ENCODE measurements at regions not wholly inside any gene's neighbourhood (a gene's known extent, or its start where the extent isn't known, plus 50 kb on each side); places are given as distances from the start of the nearest gene placed in this dataset.

DNA sequence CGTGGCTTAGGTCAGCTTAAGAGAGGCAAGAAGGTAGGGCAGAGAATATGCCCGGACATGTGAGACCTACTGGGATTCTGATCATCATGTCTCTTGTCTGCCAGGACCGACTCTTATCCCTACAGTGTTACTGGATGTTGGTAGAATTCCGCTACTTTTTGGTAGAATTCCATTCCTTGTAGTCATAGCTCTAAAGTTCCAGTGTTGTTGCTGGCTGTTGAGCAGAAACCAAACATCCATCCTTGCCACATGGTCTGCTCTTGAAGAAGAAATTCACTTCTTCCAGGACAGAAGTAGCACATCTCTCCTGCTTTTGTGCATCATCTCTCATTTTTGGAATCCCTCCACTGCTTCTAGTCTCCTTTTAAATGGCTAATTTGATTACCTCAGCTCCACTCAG is 453.7 kb downstream of the RPL10L start:
- intact Hi-C loops (cut with micrococcal nuclease), result no loop called here
- H3K4me2 ChIP-seq (ENCODE audit: low read length), result no peak overlapping the region
- CTCF ChIA-PET, result no interaction called here
- H3K27me3 ChIP-seq (ENCODE audit: insufficient read depth, low read length), result no peaks in the 10 kb centered on the region
- RAD21 ChIA-PET (ENCODE audit: low non-redundant PET in 1 of 2, low total read pairs in 2 of 2, uncharacterized antibody in 2 of 2, unreplicated experiment in 2 of 2), result no interaction called here
- H3K4me3 ChIP-seq (replicated peaks in 1 of 2; ENCODE audit: low read depth in 1 of 2, low read length in 2 of 2), result no peak overlapping the region
- DNase-seq (ENCODE audit: low read depth, low spot score), result no peak
- no peak for ATAC-seq
- H3K9ac ChIP-seq (ENCODE audit: low read length), result no peak overlapping the region
- H3K36me3 ChIP-seq (ENCODE audit: control insufficient read depth in 1 of 2, insufficient read depth in 2 of 2, low read length in 2 of 2), result no peaks in the 10 kb centered on the region
- POLR2A ChIA-PET, result no interaction called here
- H3K9me3 ChIP-seq (ENCODE audit: control insufficient read depth in 1 of 2, insufficient read depth in 1 of 2, low read depth in 1 of 2, low read length in 2 of 2), result no peaks in the 10 kb centered on the region
- H3K79me2 ChIP-seq (ENCODE audit: insufficient read depth, low read length), result no peaks in the 10 kb centered on the region
- H3K9me2 ChIP-seq (ENCODE audit: insufficient read depth), result no peaks in the 10 kb centered on the region
- no peak for TF ChIP-seq YY1 (IDR thresholded peaks at IDR 0.05; ENCODE audit: extremely low read depth, insufficient replicate concordance, low read depth, low read length)
- TF ChIP-seq EGR1 (IDR thresholded peaks at IDR 0.05; ENCODE audit: low read depth), result no peak
- no peak for TF ChIP-seq POLR2A (IDR thresholded peaks at IDR 0.05; ENCODE audit: borderline replicate concordance, extremely low read depth, insufficient read depth, insufficient read length)
- TF ChIP-seq, protein P1, sequence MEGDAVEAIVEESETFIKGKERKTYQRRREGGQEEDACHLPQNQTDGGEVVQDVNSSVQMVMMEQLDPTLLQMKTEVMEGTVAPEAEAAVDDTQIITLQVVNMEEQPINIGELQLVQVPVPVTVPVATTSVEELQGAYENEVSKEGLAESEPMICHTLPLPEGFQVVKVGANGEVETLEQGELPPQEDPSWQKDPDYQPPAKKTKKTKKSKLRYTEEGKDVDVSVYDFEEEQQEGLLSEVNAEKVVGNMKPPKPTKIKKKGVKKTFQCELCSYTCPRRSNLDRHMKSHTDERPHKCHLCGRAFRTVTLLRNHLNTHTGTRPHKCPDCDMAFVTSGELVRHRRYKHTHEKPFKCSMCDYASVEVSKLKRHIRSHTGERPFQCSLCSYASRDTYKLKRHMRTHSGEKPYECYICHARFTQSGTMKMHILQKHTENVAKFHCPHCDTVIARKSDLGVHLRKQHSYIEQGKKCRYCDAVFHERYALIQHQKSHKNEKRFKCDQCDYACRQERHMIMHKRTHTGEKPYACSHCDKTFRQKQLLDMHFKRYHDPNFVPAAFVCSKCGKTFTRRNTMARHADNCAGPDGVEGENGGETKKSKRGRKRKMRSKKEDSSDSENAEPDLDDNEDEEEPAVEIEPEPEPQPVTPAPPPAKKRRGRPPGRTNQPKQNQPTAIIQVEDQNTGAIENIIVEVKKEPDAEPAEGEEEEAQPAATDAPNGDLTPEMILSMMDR (IDR thresholded peaks at IDR 0.05 in 2 of 3, conservative IDR thresholded peaks at IDR 0.05 in 1 of 3; ENCODE audit: borderline replicate concordance in 1 of 3, insufficient read depth in 1 of 3, low read depth in 2 of 3, low read length in 2 of 3), result no peak
- TF ChIP-seq CBX3 (IDR thresholded peaks at IDR 0.05; ENCODE audit: low read depth), result no peak
- TF ChIP-seq FOSL1 (IDR thresholded peaks at IDR 0.05; ENCODE audit: low read depth), result no peak
- no TSS peak for BruUV-seq (replicated peaks)
- no peaks in the 10 kb centered on the region for H4K20me1 ChIP-seq (ENCODE audit: insufficient read depth)
- H3K4me1 ChIP-seq (ENCODE audit: control insufficient read depth in 1 of 2, insufficient read depth in 2 of 2, low read length in 2 of 2), result no peaks in the 10 kb centered on the region
- H3K27ac ChIP-seq (ENCODE audit: low read depth, low read length), result no peak overlapping the region
- H2AFZ ChIP-seq (ENCODE audit: low read depth, low read length, poor library complexity, severe bottlenecking), result no peak overlapping the region

All from HCT116 (cell line).